SK-N-DZ (cell line): ENCODE measurements at regions not wholly inside any gene's neighbourhood (a gene's known extent, or its start where the extent isn't known, plus 50 kb on each side); places are given as distances from the start of the nearest gene placed in this dataset.
A peak's percentile ranks its signal among the peaks of the same experiment; 100 is the strongest.

Source experiments
- DNase-seq: peaks from one replicate; pipeline ENCODE4 v3.0.0-alpha.2; 2015; ENCODE audit warnings: low spot score

- no peak for DNase-seq
Observed at GRCh38 chr1:118360817-118361216, 175.8 kb upstream of the SPAG17 start.

DNA sequence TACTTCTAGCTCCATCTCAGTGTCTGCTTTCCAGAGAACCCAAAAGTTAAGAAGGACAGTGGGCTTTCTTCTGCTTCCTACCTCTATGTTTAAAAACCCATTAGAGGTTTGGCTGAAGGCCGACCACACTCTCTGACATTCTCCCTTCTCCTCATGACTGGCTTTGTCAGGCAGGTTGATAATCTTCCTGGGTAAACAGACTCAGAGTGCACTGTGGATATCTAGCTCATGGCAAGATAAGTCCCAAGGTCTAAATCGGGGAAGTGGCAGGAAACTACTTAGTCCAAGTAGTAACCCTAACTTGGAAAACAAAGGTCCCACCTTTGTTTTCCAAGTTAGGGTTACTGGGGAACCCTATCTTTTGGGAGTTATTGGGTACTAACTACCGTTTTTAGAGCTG lies 161.9 kb upstream of the SPAG17 start:
- DNase-seq, result no peak

DNA sequence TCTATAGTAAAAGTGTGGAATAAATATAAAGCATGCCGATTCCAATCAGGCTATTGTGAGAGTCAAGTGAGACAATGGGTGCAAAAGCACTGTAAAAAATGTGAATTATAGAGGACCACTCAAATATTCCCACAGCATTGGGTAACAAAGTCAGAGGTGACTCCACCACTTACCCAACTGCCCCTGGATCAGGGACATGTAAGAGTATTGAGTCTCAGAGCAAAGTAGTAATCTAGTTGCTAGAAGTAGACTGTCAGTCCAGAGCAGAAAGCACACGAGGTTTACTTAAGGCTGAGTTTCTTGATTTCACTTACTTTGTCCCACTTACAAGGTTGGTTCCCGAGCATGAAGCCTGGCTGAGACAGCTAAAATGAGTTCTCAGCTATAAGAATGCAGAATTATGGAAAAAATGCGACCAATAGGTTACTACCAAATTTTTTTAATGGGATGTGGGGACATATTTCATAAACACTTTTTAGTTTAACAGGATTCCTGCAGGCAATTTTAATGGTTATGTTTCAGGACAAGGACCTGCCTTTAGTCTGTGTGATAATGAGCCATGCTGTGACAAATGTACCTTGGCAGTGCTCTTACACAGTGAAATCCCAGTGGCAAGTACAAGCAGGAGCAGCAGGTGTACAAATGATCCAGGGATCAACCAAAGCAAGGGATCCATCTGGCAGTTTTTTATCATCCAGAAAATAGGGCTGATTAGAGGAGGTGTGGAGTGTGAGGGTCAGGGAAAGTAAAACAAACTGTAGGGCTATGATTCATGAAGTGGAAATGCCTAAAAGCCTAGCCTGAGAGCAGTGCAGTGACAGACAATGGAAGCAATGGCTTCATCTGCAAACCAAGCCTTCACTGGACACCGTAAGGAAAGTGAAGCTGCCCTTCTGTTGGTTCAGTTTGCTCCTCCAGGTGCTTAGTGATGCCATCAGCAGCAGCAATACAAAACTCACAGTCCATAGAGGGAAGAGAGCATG lies 156.2 kb upstream of the SPAG17 start:
- DNase-seq, result no peak

- DNase-seq, result no peak
Observed at GRCh38 chr1:118339400-118340124, 154.5 kb upstream of the SPAG17 start.

DNA sequence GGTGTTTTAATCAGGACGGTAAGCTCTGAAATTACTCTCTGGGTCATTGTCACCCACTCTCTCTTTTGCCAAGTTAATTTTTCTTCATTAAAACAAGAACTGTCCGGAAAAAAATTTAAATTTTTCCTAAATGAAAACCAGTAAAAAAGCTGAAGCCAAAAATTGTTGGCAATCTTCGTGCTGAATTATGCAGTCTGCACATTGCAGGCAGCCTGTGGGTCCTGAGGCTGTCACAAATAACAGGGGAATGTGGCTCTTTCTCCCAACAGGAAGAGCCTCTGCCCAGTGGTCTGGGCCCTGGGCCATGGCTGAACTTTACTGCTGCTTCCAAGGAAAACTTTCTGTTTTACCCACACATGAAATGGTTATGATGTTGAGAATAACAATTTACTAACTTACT lies 153.9 kb upstream of the SPAG17 start:
- DNase-seq, result no peak

GRCh38 chr1:118337346-118337745 lies 152.3 kb upstream of the SPAG17 start:
- no peak for DNase-seq

DNA sequence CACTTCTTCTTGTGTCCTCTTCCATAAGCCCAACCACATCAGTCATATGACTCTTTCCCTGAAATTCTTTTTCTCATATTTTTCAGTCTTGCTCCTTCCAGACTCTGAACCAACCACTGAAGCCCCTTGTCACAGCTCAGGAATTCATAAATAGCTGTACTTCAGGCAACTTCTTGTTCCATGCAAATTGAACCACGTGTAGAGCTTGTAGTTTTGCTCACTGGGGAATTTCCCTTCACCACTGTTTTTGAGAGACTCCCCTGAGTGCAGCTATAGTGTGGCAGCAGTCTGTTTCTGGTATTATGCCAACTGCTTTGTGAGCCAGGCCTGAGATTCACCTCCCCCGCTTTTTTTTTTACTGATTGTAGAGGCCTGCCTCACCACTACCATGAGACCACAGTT lies 150.3 kb upstream of the SPAG17 start:
- DNase-seq, result no peak

DNA sequence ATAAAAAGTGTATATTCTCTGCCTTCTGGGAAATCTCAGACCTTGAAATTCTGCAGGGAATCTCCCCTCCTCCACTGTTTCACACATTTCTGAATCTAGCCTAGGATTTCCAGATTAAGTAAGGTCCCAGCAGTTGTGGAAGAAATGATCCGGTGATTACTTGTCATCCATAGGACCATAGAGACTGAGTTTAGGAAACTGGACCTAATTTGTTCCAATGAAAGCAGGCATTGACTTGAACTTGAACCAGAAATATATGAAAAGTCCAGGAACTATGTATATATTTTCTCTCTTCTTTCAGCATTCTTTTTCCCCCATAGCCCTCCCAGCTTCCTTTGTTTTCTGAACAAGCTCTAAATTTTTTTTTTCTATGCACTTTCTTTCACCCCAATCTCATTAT lies 149.5 kb upstream of the SPAG17 start:
- no peak for DNase-seq

GRCh38 chr1:118333601-118334210 lies 148.7 kb upstream of the SPAG17 start:
- no peak for DNase-seq

GRCh38 chr1:118326960-118327629 lies 142.1 kb upstream of the SPAG17 start:
- DNase-seq, result no peak

GRCh38 chr1:118325550-118326225 lies 140.7 kb upstream of the SPAG17 start:
- no peak for DNase-seq

DNA sequence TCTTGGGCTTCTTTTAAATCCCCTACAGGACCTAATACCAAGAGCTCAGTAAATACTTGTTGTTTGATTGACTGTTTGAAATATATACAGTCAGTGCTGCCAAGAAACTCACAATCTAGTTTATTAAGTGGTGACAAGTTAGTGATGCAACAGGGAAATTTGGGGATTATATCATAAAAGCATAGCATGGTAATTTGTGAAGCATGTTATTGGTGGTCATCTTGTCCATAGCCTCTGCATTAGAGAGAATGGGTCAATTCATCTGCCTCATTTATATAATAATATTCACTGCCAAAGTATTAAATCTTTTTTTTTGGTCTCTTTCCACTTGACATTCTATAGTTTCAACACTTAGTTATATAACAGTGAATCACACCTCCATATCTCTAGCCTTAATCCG lies 138.2 kb upstream of the SPAG17 start:
- DNase-seq, result no peak

- DNase-seq, result no peak
Observed at GRCh38 chr1:118322331-118322730, 137.3 kb upstream of the SPAG17 start.

- no peak for DNase-seq
Observed at GRCh38 chr1:118321840-118322239, 136.8 kb upstream of the SPAG17 start.

DNA sequence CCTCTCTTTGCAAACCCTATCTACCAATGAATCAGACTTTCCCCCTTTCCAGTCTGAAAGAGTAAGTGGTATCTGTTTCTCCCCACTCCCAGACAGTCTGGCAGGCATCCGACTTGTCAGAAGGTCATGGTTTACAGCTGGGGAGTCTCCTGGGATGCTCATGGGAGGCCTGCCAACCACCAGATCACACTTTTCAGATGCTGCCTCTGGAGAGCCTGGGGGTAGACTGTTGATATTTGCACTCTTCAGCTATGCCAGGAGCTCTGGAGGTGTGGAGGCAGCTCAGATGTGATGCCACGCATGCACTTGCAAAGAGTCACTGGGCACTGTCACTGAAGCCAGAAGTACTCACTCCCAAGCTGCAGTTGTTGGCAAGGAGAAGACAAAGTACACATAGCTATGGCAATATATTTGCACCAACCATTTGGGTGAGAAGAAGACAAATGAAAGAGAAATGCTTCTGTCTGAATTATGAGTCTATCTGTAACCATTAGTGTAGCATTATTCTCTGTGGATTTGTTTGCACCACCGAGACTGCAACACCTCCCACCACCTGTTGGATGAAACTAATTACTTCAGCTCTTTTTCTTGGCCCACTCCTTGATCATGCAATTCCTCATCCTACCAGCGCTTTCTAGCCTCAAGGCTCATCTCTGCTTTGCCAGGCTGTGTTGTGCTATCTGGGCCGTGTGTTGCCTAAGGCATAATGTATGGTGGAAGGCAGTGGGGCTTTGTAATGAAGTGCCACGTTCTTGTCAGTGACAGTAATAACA lies 133.0 kb upstream of the SPAG17 start:
- peak; percentile 2 for DNase-seq

DNA sequence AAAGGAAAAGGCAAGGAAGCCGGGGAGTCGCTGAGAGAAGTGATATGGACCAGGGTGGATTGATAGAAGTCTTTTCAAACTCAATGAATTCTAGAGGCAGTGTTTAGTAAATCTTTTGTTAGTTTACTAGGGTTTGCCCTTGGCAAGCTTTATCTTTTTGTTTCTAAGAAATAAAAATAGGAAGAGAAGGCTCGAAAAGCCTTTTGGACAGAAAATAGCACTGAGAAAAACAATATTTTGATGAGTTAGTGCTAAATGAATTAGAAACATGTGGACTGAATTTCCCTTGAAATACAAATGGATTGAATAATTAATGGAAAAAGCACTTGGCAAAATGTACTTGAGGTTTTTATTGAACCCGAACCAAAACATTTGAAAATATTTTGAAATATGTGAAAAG lies 121.8 kb upstream of the SPAG17 start:
- DNase-seq, result no peak

DNA sequence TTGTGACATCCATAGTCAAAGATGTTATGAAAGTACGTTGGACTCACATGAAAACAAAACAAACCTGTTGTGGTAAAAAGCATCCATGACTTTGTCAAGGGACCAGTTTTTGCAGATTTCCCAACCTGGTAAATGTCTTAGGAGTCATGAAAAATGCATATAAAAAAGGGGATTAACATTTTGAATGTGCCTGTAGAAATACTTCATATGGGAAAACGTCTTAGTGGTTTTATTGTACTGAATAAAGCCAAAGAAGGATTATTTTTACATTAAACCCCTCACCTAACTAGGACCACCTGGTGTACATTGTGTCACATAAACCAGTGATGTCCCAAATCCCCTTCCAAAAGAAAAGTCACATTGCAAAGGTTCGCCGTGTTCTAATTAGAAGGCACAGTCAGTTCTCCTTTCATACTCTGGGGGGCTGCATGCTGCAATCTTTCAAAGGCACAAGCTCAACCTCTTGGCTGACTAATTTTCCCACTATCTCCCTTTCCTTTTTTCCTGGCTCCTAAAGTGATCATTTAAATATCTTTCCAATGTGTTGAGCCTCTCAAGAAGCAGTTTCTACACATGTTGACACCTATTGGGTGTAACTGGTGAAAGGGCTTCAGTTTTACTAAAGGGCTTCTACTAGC lies 119.8 kb upstream of the SPAG17 start:
- no peak for DNase-seq

DNA sequence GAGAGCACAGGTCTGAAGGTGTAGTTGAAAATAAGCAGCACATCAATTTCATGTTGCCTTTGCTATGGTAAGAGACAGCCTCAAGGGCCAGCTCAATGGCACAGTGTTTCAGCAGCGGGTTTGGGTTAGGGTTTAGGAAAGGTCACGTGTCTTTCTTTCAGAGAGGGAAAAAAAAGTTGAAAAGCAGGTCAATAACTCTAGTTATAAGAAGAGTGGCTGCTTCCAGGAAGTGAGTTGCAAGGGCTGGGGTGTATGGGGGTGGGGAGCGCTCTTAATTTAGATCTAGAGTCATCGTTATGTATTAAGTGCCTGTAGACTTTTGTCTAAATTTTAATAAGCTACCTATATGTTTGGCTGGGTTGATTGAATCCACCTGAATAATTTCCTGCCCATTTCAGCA lies 118.5 kb upstream of the SPAG17 start:
- DNase-seq, result no peak

DNA sequence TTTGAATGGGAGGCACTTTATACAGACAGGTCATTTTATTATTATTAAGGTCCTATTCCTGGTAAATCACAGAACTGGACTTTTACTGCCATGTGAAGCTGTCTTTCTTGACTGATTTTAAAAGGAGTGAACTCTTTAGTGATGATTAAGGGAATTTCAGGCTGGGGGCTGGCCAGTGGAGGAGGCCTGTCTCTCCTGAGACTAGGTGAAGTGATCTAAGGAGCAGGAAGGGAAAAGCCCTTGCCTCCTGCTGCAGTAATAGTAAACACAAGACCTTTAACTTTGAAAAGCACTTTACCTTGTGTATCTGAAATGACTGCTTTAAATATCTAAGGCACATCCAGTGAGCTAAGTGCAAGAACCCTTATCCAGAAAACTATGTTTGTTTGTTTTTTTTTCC lies 118.0 kb upstream of the SPAG17 start:
- DNase-seq, result no peak

DNA sequence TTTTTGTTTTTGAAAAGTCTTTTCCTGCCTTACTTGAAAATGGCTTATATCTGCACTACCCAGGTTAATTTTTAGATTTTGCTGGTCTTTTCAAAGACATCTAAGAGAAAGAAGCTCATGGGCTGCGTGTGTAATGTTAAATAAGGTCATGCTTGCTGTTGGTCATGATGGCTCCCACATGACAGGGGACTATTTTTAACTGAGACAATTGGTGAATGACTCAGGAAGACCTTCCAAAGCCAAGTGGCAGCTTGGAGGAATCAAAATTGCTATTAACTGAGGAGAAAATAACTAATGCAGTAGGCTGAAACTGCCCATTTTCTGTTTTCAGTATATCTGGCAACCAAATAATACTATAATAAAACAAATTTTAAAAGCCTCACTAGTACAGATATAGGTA lies 117.1 kb upstream of the SPAG17 start:
- no peak for DNase-seq
